Calu3 (cell line): ENCODE measurements at regions not wholly inside any gene's neighbourhood (a gene's known extent, or its start where the extent isn't known, plus 50 kb on each side); places are given as distances from the start of the nearest gene placed in this dataset.

Experiments
- BruUV-seq: library from RNA; stranded (reverse); fragments of 400-500 nt; replicated peaks from 2 replicates; lab custom pipeline; 2021; lab: Mats Ljungman, UMichigan
- CTCF ChIA-PET: fragments of 300-600 bp; sonication (Branson Sonifier 250); formaldehyde crosslinking; loops from one replicate; lab custom pipeline; 2022; ENCODE audit warnings: antibody characterized with exemption; lab: Charles Lee
- DNase-seq: peaks from one replicate; pipeline ENCODE4 v3.0.0; 2022
- H3K27ac Mint-ChIP-seq: one replicate; pipeline ENCODE4 v1.8.0; 2022; ENCODE audit warnings: mixed read lengths; ENCODE audit not compliant: unreplicated experiment
- H3K27me3 Mint-ChIP-seq: one replicate; pipeline ENCODE4 v1.8.0; 2022; ENCODE audit warnings: mixed read lengths; ENCODE audit not compliant: unreplicated experiment
- H3K36me3 Mint-ChIP-seq: one replicate; pipeline ENCODE4 v1.8.0; 2022; ENCODE audit warnings: mild to moderate bottlenecking, moderate library complexity, mixed read lengths; ENCODE audit not compliant: insufficient read depth, unreplicated experiment
- H3K4me1 Mint-ChIP-seq: one replicate; pipeline ENCODE4 v1.8.0; 2022; ENCODE audit warnings: mild to moderate bottlenecking, low read depth, mixed read lengths; ENCODE audit not compliant: unreplicated experiment
- H3K4me3 Mint-ChIP-seq: one replicate; pipeline ENCODE4 v1.8.0; 2022; ENCODE audit warnings: mild to moderate bottlenecking, low read depth, moderate library complexity, mixed read lengths; ENCODE audit not compliant: unreplicated experiment
- H3K9me3 Mint-ChIP-seq: one replicate; pipeline ENCODE4 v1.8.0; 2022; ENCODE audit warnings: low read depth, mixed read lengths; ENCODE audit not compliant: unreplicated experiment
- CTCF ChIP-seq: fragments of 200-600 bp; IDR thresholded peaks from one replicate; pipeline ENCODE4 v1.8.0; 2022; ENCODE audit warnings: antibody characterized with exemption; ENCODE audit not compliant: unreplicated experiment
- intact Hi-C: fragments of 100-400 bp; cut with micrococcal nuclease; formaldehyde crosslinking; loops from one replicate; pipeline ENCODE4 v1.10.0; 2022; ENCODE audit not compliant: unreplicated experiment

- BruUV-seq, result no TSS peak
Observed at GRCh38 chr13:83975655-83976165, 93.4 kb upstream of the SLITRK1 start.

GRCh38 chr13:83958531-83958930 lies 76.3 kb upstream of the SLITRK1 start:
- no peaks in the 10 kb centered on the region for H3K36me3 Mint-ChIP-seq
- no peak for TF ChIP-seq CTCF
- no peak overlapping the region for H3K27ac Mint-ChIP-seq
- CTCF ChIA-PET, result no interaction called here
- H3K27me3 Mint-ChIP-seq, result no peaks in the 10 kb centered on the region
- intact Hi-C loops, result no loop called here
- no peaks in the 10 kb centered on the region for H3K9me3 Mint-ChIP-seq
- H3K4me3 Mint-ChIP-seq, result no peak overlapping the region
- BruUV-seq, result no TSS peak
- no peaks in the 10 kb centered on the region for H3K4me1 Mint-ChIP-seq
- DNase-seq, result no peak

More at GRCh38 chr13:83975655-83976165, 93.4 kb upstream of the SLITRK1 start:
- Mint-ChIP-seq H3K9me3 (no peaks in the 10 kb centered on the region), H3K27ac (no peak overlapping the region), H3K4me3 (no peak overlapping the region), H3K36me3 (no peaks in the 10 kb centered on the region), H3K4me1 (no peaks in the 10 kb centered on the region), H3K27me3 (no peaks in the 10 kb centered on the region)
- no peak for TF ChIP-seq CTCF
- intact Hi-C loops, result no loop called here
- DNase-seq, result no peak
- CTCF ChIA-PET, result no interaction called here

- BruUV-seq, result no TSS peak
- no peak for TF ChIP-seq CTCF
- no peak for DNase-seq
- Mint-ChIP-seq H3K27ac (no peak overlapping the region), H3K9me3 (no peaks in the 10 kb centered on the region), H3K27me3 (no peaks in the 10 kb centered on the region), H3K36me3 (no peaks in the 10 kb centered on the region), H3K4me1 (no peaks in the 10 kb centered on the region), H3K4me3 (no peak overlapping the region)
- intact Hi-C loops, result no loop called here
- CTCF ChIA-PET, result no interaction called here
Observed at GRCh38 chr13:83955011-83955410, 72.7 kb upstream of the SLITRK1 start.

- H3K36me3 Mint-ChIP-seq, result no peaks in the 10 kb centered on the region
- DNase-seq, result no peak
- no peaks in the 10 kb centered on the region for H3K27me3 Mint-ChIP-seq
- H3K4me1 Mint-ChIP-seq, result no peaks in the 10 kb centered on the region
- CTCF ChIA-PET, result no interaction called here
- no peak overlapping the region for H3K4me3 Mint-ChIP-seq
- H3K9me3 Mint-ChIP-seq, result no peaks in the 10 kb centered on the region
- no peak overlapping the region for H3K27ac Mint-ChIP-seq
- intact Hi-C loops, result no loop called here
- no TSS peak for BruUV-seq
- TF ChIP-seq CTCF, result no peak
Observed at GRCh38 chr13:83953916-83954315, 71.6 kb upstream of the SLITRK1 start.
